ENCODE measurements at regions not wholly inside any gene's neighbourhood (a gene's known extent, or its start where the extent isn't known, plus 50 kb on each side); places are given as distances from the start of the nearest gene placed in this dataset.

DNA sequence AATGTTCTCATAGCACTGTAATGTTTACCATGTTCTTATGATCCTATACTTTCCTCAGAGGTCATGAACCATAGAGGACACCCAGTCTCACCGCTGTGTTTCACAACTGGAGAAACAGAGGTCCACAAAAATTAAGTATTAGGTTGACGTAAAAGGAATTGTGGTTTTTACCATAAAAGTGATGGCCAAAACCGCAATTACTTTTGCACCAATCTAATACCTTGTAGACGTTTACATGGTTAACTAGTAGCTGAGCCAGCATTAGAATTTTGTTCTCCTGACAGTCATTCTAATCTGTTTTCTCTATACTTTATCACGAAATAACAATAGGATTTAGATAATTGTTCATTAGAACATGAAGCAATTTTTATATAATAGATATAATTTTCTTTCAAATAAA lies 763.4 kb upstream of the ARGLU1 start:
- Histone ChIP-seq H3K27ac (ENCODE audit: insufficient read length, low read depth, low read length) (no peak overlapping the region), H3K79me2 (ENCODE audit: insufficient read depth, low read length) (no peaks in the 10 kb centered on the region), H4K20me1 (ENCODE audit: control insufficient read depth, insufficient read depth, insufficient read length) (no peaks in the 10 kb centered on the region), H3K14ac (ENCODE audit: insufficient read depth, low read length) (no peak overlapping the region), H4K91ac (ENCODE audit: insufficient read length, low read depth, low read length) (no peak overlapping the region), H3K18ac (ENCODE audit: insufficient read length, low read depth, low read length) (no peak overlapping the region), H2BK5ac (ENCODE audit: insufficient read length, low read length) (no peak overlapping the region), H3T11ph (ENCODE audit: low read length) (no peak overlapping the region), H4K8ac (replicated peaks; ENCODE audit: insufficient read length, low read depth, low read length) (no peak overlapping the region), H3K56ac (ENCODE audit: insufficient read length, low read depth, low read length) (no peak overlapping the region), H3K9me3 (ENCODE audit: control insufficient read depth, low read depth, low read length) (no peaks in the 10 kb centered on the region), H4K5ac (ENCODE audit: insufficient read length, low read depth, low read length) (no peak overlapping the region), H2BK15ac (ENCODE audit: low read depth, low read length) (no peak overlapping the region), H3K4ac (ENCODE audit: low read depth, low read length) (no peak overlapping the region), H3K27me3 (ENCODE audit: insufficient read depth, low read length) (no peaks in the 10 kb centered on the region), H2AFZ (ENCODE audit: low read length) (no peak overlapping the region), H2BK20ac (ENCODE audit: low read depth, low read length, poor library complexity, severe bottlenecking) (no peak overlapping the region), H3K79me1 (ENCODE audit: insufficient read depth, low read depth, low read length, poor library complexity, severe bottlenecking) (no peaks in the 10 kb centered on the region), H3K4me1 (ENCODE audit: insufficient read depth, low read length) (no peaks in the 10 kb centered on the region), H2BK12ac (ENCODE audit: insufficient read length, low read depth, low read length) (no peak overlapping the region), H3K23me2 (ENCODE audit: insufficient read length, low read depth, low read length, poor library complexity, severe bottlenecking) (no peaks in the 10 kb centered on the region), H2BK120ac (ENCODE audit: low read depth, low read length, poor library complexity, severe bottlenecking) (no peak overlapping the region), H3K4me2 (ENCODE audit: insufficient read depth, insufficient read length, low read length) (no peak overlapping the region), H3K9ac (ENCODE audit: extremely low read depth, insufficient read length, low read length) (no peak overlapping the region), H3K23ac (ENCODE audit: insufficient read length, low read depth, low read length) (no peak overlapping the region), H2AK5ac (ENCODE audit: insufficient read length, low read length) (no peak overlapping the region)
- Mint-ChIP-seq H3K36me3 (ENCODE audit: insufficient read depth in 1 of 3, low read depth in 3 of 3) (no peaks in the 10 kb centered on the region), H3K27me3 (ENCODE audit: low read depth) (no peaks in the 10 kb centered on the region; the same call in 1 of the 2 replicates), H3K9me3 (no peaks in the 10 kb centered on the region), H3K4me1 (no peaks in the 10 kb centered on the region), H3K4me3 (no peak overlapping the region), H3K27ac (no peak overlapping the region)
- no peak for DNase-seq
- no CpG with 5 or more reads among the region's 5 CpGs for WGBS (ENCODE audit: extremely low coverage, insufficient read length, low lambda C conversion rate)
- TF ChIP-seq, protein P1, sequence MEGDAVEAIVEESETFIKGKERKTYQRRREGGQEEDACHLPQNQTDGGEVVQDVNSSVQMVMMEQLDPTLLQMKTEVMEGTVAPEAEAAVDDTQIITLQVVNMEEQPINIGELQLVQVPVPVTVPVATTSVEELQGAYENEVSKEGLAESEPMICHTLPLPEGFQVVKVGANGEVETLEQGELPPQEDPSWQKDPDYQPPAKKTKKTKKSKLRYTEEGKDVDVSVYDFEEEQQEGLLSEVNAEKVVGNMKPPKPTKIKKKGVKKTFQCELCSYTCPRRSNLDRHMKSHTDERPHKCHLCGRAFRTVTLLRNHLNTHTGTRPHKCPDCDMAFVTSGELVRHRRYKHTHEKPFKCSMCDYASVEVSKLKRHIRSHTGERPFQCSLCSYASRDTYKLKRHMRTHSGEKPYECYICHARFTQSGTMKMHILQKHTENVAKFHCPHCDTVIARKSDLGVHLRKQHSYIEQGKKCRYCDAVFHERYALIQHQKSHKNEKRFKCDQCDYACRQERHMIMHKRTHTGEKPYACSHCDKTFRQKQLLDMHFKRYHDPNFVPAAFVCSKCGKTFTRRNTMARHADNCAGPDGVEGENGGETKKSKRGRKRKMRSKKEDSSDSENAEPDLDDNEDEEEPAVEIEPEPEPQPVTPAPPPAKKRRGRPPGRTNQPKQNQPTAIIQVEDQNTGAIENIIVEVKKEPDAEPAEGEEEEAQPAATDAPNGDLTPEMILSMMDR (conservative IDR thresholded peaks at IDR 0.05) = no peak

Data from H9 (cell line).